Mammary epithelial cell (primary cell): ENCODE measurements at regions not wholly inside any gene's neighbourhood (a gene's known extent, or its start where the extent isn't known, plus 50 kb on each side); places are given as distances from the start of the nearest gene placed in this dataset.

Experiments used
- EZH2 ChIP-seq: IDR thresholded peaks from 2 replicates; pipeline ENCODE4 v1.6.1; 2012; ENCODE audit warnings: low read length, inconsistent platforms, borderline replicate concordance
- TF ChIP-seq, protein P1 (sequence below), 2 donors: IDR thresholded peaks in 1 of 2; conservative IDR thresholded peaks in 1 of 2; 2 replicates each; pipeline ENCODE4 v1.5.1; 2011 to 2012; ENCODE audit warnings: inconsistent platforms in 2 of 2, low read length in 2 of 2, mild to moderate bottlenecking in 2 of 2, control low read depth in 1 of 2, low read depth in 1 of 2; ENCODE audit not compliant: insufficient read depth in 1 of 2; ENCODE audit errors: extremely low read depth in 1 of 2

DNA sequence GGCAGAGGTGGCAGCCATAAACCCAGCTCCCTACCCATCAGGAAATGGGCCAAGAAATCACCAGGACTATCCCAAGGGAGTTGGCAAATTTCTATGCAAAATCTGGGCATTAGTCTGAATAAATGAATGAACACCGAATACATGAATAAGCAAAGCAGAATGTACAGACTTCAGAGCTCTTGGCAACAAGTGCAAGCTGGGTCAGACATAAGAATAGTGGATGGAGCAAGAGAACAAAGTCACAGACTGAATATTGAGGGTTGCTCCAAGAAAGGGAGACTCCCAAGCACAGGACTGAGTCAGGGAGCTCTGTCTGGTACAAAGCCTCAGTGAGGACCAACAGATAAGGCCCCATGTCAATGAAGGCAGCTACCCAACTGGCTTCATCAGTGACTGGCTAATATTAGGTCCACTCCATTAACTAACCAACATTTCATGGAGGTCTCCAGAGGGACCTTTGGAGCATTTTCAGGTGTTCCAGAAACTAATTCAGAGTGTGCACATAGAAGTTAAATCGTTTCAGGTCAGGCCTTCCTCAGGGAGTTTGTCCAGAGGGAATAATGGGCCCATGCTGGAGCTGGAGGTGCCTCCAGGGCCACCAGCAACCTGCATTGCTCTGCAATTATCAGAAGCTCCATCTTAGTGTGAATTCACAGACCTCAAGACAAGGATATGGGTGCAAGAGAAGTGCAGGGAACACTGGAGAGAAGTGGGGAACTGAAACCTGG is 191.5 kb upstream of the RALGAPA2 start:
- TF ChIP-seq, protein P1, sequence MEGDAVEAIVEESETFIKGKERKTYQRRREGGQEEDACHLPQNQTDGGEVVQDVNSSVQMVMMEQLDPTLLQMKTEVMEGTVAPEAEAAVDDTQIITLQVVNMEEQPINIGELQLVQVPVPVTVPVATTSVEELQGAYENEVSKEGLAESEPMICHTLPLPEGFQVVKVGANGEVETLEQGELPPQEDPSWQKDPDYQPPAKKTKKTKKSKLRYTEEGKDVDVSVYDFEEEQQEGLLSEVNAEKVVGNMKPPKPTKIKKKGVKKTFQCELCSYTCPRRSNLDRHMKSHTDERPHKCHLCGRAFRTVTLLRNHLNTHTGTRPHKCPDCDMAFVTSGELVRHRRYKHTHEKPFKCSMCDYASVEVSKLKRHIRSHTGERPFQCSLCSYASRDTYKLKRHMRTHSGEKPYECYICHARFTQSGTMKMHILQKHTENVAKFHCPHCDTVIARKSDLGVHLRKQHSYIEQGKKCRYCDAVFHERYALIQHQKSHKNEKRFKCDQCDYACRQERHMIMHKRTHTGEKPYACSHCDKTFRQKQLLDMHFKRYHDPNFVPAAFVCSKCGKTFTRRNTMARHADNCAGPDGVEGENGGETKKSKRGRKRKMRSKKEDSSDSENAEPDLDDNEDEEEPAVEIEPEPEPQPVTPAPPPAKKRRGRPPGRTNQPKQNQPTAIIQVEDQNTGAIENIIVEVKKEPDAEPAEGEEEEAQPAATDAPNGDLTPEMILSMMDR (conservative IDR thresholded peaks at IDR 0.05 in 1 of 2, IDR thresholded peaks at IDR 0.05 in 1 of 2; ENCODE audit: extremely low read depth in 1 of 2, insufficient read depth in 1 of 2, low read depth in 1 of 2, low read length in 2 of 2), result no peak
- no peak for TF ChIP-seq EZH2
